Loucy (cell line): ENCODE measurements at regions not wholly inside any gene's neighbourhood (a gene's known extent, or its start where the extent isn't known, plus 50 kb on each side); places are given as distances from the start of the nearest gene placed in this dataset.
"Not testable (repeated sequence)": the region's sequence is repeated elsewhere in the genome, so short reads cannot be mapped to it uniquely, and the experiment has no call there.

Experiments used
- H2AFZ ChIP-seq: fragments of 200-600 bp; sonication (generic); 2 replicates; pipeline ENCODE4 v1.6.0; 2016; ENCODE audit warnings: antibody characterized with exemption, mild to moderate bottlenecking, low read length, moderate library complexity
- H3F3A ChIP-seq: fragments of 200-600 bp; 2 replicates; pipeline ENCODE4 v1.6.0; 2016; ENCODE audit warnings: antibody characterized with exemption, low read depth, mild to moderate bottlenecking
- H3K27me3 ChIP-seq: fragments of 200-600 bp; sonication (generic); 2 replicates; pipeline ENCODE4 v1.6.1; 2014; ENCODE audit warnings: low read length, mild to moderate bottlenecking; ENCODE audit not compliant: insufficient read depth, poor library complexity, severe bottlenecking
- H3K36me3 ChIP-seq: fragments of 200-600 bp; sonication (generic); 2 replicates; pipeline ENCODE4 v1.6.1; 2016; ENCODE audit warnings: low read length; ENCODE audit not compliant: insufficient read depth
- H3K4me1 ChIP-seq: fragments of 200-600 bp; sonication (generic); 2 replicates; pipeline ENCODE4 v1.5.1; 2014; ENCODE audit warnings: low read length, mild to moderate bottlenecking; ENCODE audit not compliant: insufficient read depth, poor library complexity, severe bottlenecking
- H3K4me2 ChIP-seq: fragments of 200-600 bp; sonication (generic); 2 replicates; pipeline ENCODE4 v1.6.0; 2014; ENCODE audit warnings: antibody characterized with exemption, low read length, low read depth, mild to moderate bottlenecking; ENCODE audit not compliant: poor library complexity, severe bottlenecking
- H3K4me3 ChIP-seq: fragments of 200-600 bp; sonication (generic); 2 replicates; pipeline ENCODE4 v1.5.1; 2014; ENCODE audit warnings: low read length, mild to moderate bottlenecking, mixed read lengths; ENCODE audit not compliant: poor library complexity, severe bottlenecking
- H3K79me2 ChIP-seq: fragments of 200-600 bp; sonication (generic); 2 replicates; pipeline ENCODE4 v1.6.1; 2014; ENCODE audit warnings: low read length; ENCODE audit not compliant: insufficient read depth
- H3K9ac ChIP-seq: fragments of 200-600 bp; sonication (generic); 2 replicates; pipeline ENCODE4 v1.6.0; 2014; ENCODE audit warnings: mild to moderate bottlenecking, low read depth, low read length, moderate library complexity; ENCODE audit not compliant: poor library complexity, severe bottlenecking
- H3K9me2 ChIP-seq: fragments of 200-600 bp; sonication (generic); replicated peaks from 2 replicates; pipeline ENCODE4 v1.6.1; 2016; ENCODE audit warnings: low read depth, low read length, mixed read lengths
- H3K9me3 ChIP-seq: fragments of 200-600 bp; sonication (generic); 2 replicates; pipeline ENCODE4 v1.6.1; 2014; ENCODE audit warnings: mild to moderate bottlenecking, antibody characterized with exemption, low read length, low read depth; ENCODE audit not compliant: insufficient read depth
- H4K20me1 ChIP-seq: fragments of 200-600 bp; sonication (generic); 2 replicates; pipeline ENCODE4 v1.6.0; 2014; ENCODE audit warnings: antibody characterized with exemption, low read length, mild to moderate bottlenecking; ENCODE audit not compliant: insufficient read depth, poor library complexity, severe bottlenecking
- EZH2phosphoT487 ChIP-seq: fragments of 200-600 bp; IDR thresholded peaks from 2 replicates; pipeline ENCODE4 v1.6.1; 2018; ENCODE audit warnings: antibody characterized with exemption, mild to moderate bottlenecking, moderate library complexity, borderline replicate concordance
- TF ChIP-seq, protein P1 (sequence below): fragments of 200-600 bp; sonication (generic); conservative IDR thresholded peaks from 2 replicates; pipeline ENCODE4 v1.5.1; 2014; ENCODE audit warnings: mild to moderate bottlenecking, antibody characterized with exemption, low read length

DNA sequence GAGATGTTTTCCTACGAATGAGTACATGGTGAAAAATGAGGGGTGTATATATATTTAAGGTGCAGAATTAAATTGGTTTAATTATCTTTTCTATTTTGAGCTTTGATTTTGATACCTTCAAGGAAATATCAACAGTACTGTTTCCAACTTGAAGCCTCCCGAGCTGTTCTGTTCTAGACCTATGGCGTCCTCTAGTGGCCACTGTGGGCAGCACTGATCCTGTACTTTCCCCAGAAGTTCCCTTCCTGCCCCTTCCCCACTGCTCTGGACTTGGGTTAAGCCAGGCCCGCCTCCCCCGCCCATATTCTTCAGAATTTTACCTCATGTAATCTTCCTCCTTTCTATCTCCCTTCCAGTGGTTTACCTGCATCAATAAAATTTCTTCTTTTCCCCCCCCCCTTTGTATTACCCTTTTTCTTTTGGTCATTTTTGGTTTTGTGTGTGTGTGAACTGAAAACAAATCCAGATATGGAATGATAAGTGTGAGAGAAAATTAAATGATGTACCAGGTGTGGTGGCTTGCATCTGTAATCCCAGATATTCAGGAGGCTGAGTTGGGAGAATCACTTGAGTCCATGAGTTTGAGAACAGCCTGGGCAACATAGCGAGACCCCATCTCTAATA, 1643.5 kb downstream of the TP53TG3F start:
- Histone ChIP-seq H3K9ac (no peak overlapping the region), H3K9me3 (no peaks in the 10 kb centered on the region), H2AFZ (no peak overlapping the region), H3K79me2 (no peaks in the 10 kb centered on the region), H3K4me1 (no peaks in the 10 kb centered on the region), H3K36me3 (no peaks in the 10 kb centered on the region), H3K27me3 (no peaks in the 10 kb centered on the region), H4K20me1 (no peaks in the 10 kb centered on the region), H3K4me3 (no peak overlapping the region), H3F3A (no peaks in the 10 kb centered on the region), H3K4me2 (no peak overlapping the region), H3K9me2 (no peaks in the 10 kb centered on the region)
- TF ChIP-seq EZH2phosphoT487: no peak
- TF ChIP-seq, protein P1, sequence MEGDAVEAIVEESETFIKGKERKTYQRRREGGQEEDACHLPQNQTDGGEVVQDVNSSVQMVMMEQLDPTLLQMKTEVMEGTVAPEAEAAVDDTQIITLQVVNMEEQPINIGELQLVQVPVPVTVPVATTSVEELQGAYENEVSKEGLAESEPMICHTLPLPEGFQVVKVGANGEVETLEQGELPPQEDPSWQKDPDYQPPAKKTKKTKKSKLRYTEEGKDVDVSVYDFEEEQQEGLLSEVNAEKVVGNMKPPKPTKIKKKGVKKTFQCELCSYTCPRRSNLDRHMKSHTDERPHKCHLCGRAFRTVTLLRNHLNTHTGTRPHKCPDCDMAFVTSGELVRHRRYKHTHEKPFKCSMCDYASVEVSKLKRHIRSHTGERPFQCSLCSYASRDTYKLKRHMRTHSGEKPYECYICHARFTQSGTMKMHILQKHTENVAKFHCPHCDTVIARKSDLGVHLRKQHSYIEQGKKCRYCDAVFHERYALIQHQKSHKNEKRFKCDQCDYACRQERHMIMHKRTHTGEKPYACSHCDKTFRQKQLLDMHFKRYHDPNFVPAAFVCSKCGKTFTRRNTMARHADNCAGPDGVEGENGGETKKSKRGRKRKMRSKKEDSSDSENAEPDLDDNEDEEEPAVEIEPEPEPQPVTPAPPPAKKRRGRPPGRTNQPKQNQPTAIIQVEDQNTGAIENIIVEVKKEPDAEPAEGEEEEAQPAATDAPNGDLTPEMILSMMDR: peak; percentile 67

DNA sequence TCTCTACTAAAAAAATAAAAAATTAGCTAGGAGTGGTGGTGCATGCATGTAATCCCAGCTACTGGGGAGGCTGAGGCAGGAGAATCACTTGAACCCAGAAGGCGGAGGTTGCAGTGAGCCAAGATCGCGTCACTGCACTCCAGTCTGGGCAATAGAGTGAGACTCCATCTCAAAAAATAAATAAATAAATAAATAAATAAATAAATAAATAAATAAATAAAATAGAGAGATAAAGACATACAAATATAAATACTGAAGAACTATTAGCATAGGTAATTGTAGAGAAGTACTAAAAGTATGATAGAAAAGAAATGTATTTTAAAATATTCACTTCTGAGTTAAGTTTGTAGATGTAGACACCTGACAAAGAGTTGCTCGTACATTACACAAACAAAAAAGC, 1652.4 kb downstream of the TP53TG3F start:
- not testable (repeated sequence) for H3K79me2 ChIP-seq, H4K20me1 ChIP-seq, H3K4me3 ChIP-seq, H3K9me2 ChIP-seq, H3K9ac ChIP-seq, H3K27me3 ChIP-seq, H3K4me2 ChIP-seq, H3K36me3 ChIP-seq, H3K4me1 ChIP-seq, H3F3A ChIP-seq, H3K9me3 ChIP-seq, H2AFZ ChIP-seq

DNA sequence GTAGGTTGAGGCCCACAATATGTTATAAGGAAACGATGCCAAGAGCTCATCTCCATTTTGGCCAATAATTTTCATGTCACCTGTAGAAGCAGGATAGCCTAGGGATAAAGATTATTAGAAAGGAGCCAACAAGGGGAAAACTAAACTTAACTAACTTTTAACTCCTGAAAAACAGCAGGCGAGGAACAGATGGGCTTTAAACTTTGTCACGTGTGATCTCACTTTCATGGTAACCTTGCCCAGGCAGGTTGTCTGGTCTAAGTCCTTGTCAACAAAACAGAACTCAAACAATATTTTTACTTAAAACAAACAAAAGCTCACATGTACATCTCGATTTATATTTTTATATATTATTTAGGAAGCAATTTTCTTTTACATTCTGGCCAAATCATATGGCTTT, 1672.0 kb downstream of the TP53TG3F start:
- Histone ChIP-seq H3K9me2 (no peaks in the 10 kb centered on the region), H3K4me3 (no peak overlapping the region), H3K4me2 (no peak overlapping the region), H3K79me2 (no peaks in the 10 kb centered on the region), H4K20me1 (no peaks in the 10 kb centered on the region), H3F3A (no peaks in the 10 kb centered on the region), H3K9ac (no peak overlapping the region), H3K27me3 (no peaks in the 10 kb centered on the region), H3K4me1 (no peaks in the 10 kb centered on the region), H3K36me3 (no peaks in the 10 kb centered on the region), H2AFZ (no peak overlapping the region), H3K9me3 (no peaks in the 10 kb centered on the region)
- TF ChIP-seq, protein P1: no peak
- TF ChIP-seq EZH2phosphoT487: no peak

DNA sequence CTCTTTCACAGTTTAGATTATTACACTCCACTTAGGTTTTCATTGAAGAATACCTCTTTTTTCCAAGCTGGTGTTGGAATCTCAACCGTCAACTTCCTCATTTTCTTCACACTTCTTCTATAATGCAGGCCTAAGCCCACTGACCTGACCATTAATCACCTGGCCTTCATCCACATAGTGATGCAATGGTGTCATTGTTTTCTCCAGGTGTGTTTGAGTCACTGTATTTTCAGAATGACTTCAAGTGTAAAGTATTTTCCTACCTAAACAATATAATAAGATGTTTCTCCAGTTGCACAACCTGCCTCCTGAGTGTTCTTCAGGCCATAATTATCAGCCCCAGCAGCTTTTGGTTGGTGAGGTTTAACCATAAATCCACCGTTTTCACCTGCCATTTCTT, 1675.1 kb downstream of the TP53TG3F start:
- H3K9me3 ChIP-seq: no peaks in the 10 kb centered on the region
- no peaks in the 10 kb centered on the region for H3K9me2 ChIP-seq
- no peaks in the 10 kb centered on the region for H3K36me3 ChIP-seq
- H4K20me1 ChIP-seq: no peaks in the 10 kb centered on the region
- TF ChIP-seq, protein P1: no peak
- no peak for TF ChIP-seq EZH2phosphoT487
- no peaks in the 10 kb centered on the region for H3F3A ChIP-seq
- no peaks in the 10 kb centered on the region for H3K79me2 ChIP-seq
- H3K9ac ChIP-seq: no peak overlapping the region
- H3K27me3 ChIP-seq: no peaks in the 10 kb centered on the region
- H2AFZ ChIP-seq: no peak overlapping the region
- H3K4me2 ChIP-seq: no peak overlapping the region
- no peaks in the 10 kb centered on the region for H3K4me1 ChIP-seq
- no peak overlapping the region for H3K4me3 ChIP-seq
